ENCODE measurements at regions not wholly inside any gene's neighbourhood (a gene's known extent, or its start where the extent isn't known, plus 50 kb on each side); places are given as distances from the start of the nearest gene placed in this dataset.

DNA sequence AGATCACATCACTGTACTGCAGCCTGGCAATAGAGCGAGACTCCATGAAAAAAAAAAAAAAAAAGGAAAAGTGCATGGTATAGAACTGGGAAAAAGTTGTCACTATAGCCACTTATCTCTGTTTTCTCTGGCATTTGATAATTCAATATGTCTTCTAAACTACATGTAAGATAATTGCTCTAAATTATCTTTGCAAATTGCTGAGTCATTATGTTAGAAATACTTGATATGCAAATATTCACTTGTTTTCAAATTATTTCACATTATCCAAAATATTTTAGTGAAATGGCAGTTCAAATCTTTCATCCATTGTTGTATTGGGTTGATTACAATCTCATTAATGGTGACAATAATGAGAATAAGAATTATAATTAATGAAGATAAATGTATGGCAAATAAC is 1455.1 kb downstream of the KCNT2 start:
- Histone ChIP-seq H3K9me3 (ENCODE audit: control insufficient read depth in 2 of 2, insufficient read depth in 1 of 2, low read length in 1 of 2) (no peaks in the 10 kb centered on the region), H3K27ac (ENCODE audit: low read depth in 1 of 2, low read length in 1 of 2) (no peak overlapping the region), H3K4me3 (ENCODE audit: low read length in 2 of 2) (no peak overlapping the region), H3K27me3 (ENCODE audit: control insufficient read depth in 2 of 2, insufficient read depth in 1 of 2, low read length in 1 of 2) (no peaks in the 10 kb centered on the region), H3K36me3 (ENCODE audit: control insufficient read depth in 2 of 2, insufficient read depth in 2 of 2, low read length in 1 of 2) (no peaks in the 10 kb centered on the region), H3K4me1 (ENCODE audit: control insufficient read depth in 2 of 2, insufficient read depth in 2 of 2, low read length in 2 of 2) (no peaks in the 10 kb centered on the region)
- DNase-seq (ENCODE audit: low read depth in 6 of 9, low spot score in 9 of 9): no peak
- 96% methylated on average over 1 of the region's 1 CpG for WGBS

GRCh38 chr1:195150768-195151167 is 1457.5 kb downstream of the KCNT2 start:
- DNase-seq (ENCODE audit: low read depth in 6 of 9, low spot score in 9 of 9): no peak
- H3K27ac ChIP-seq (ENCODE audit: low read depth in 1 of 2, low read length in 1 of 2): no peak overlapping the region
- no peaks in the 10 kb centered on the region for H3K36me3 ChIP-seq (ENCODE audit: control insufficient read depth in 2 of 2, insufficient read depth in 2 of 2, low read length in 1 of 2)
- H3K27me3 ChIP-seq (ENCODE audit: control insufficient read depth in 2 of 2, insufficient read depth in 1 of 2, low read length in 1 of 2): no peaks in the 10 kb centered on the region
- WGBS: 99% methylated on average over 3 of the region's 3 CpGs
- H3K9me3 ChIP-seq (ENCODE audit: control insufficient read depth in 2 of 2, insufficient read depth in 1 of 2, low read length in 1 of 2): no peaks in the 10 kb centered on the region
- H3K4me3 ChIP-seq (ENCODE audit: low read length in 2 of 2): no peak overlapping the region
- H3K4me1 ChIP-seq (ENCODE audit: control insufficient read depth in 2 of 2, insufficient read depth in 2 of 2, low read length in 2 of 2): no peaks in the 10 kb centered on the region

DNA sequence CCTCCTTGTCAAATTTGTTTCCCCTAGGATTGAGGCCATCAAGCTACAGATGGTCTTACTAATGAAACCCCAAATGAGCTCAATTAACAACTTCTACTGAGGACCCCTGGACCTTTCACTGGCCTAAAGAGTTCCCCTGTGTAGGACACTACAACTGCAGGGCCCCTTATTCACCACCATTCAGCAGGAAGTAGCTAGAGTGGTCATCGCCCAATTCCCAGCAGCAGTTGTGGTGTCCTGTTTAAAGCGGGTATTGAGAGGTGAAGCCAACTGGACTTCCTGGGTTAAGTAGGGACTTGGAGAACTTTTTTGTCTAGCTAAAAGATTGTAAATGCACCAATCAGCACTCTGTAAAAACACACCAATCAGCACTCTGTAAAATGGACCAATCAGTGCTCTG is 1466.9 kb downstream of the KCNT2 start:
- no peaks in the 10 kb centered on the region for H3K27me3 ChIP-seq (ENCODE audit: control insufficient read depth in 2 of 2, insufficient read depth in 1 of 2, low read length in 1 of 2)
- no peak overlapping the region for H3K4me3 ChIP-seq (ENCODE audit: low read length in 2 of 2)
- DNase-seq (ENCODE audit: low read depth in 6 of 9, low spot score in 9 of 9): no peak
- no peak overlapping the region for H3K27ac ChIP-seq (ENCODE audit: low read depth in 1 of 2, low read length in 1 of 2)
- H3K9me3 ChIP-seq (ENCODE audit: control insufficient read depth in 2 of 2, insufficient read depth in 1 of 2, low read length in 1 of 2): peaks cover 0 to 12% of the 10 kb centered on the region in 2 donors
- no peaks in the 10 kb centered on the region for H3K4me1 ChIP-seq (ENCODE audit: control insufficient read depth in 2 of 2, insufficient read depth in 2 of 2, low read length in 2 of 2)
- H3K36me3 ChIP-seq (ENCODE audit: control insufficient read depth in 2 of 2, insufficient read depth in 2 of 2, low read length in 1 of 2): no peaks in the 10 kb centered on the region
- WGBS: 97% methylated on average over 2 of the region's 2 CpGs

- Histone ChIP-seq H3K27me3 (ENCODE audit: control insufficient read depth in 2 of 2, insufficient read depth in 1 of 2, low read length in 1 of 2) (no peaks in the 10 kb centered on the region), H3K27ac (ENCODE audit: low read depth in 1 of 2, low read length in 1 of 2) (no peak overlapping the region), H3K9me3 (ENCODE audit: control insufficient read depth in 2 of 2, insufficient read depth in 1 of 2, low read length in 1 of 2) (peaks cover 0 to 7% of the 10 kb centered on the region in 2 donors), H3K36me3 (ENCODE audit: control insufficient read depth in 2 of 2, insufficient read depth in 2 of 2, low read length in 1 of 2) (no peaks in the 10 kb centered on the region), H3K4me3 (ENCODE audit: low read length in 2 of 2) (no peak overlapping the region), H3K4me1 (ENCODE audit: control insufficient read depth in 2 of 2, insufficient read depth in 2 of 2, low read length in 2 of 2) (no peaks in the 10 kb centered on the region)
- DNase-seq (ENCODE audit: low read depth in 6 of 9, low spot score in 9 of 9): no peak
Observed at GRCh38 chr1:195130598-195130997, 1477.6 kb downstream of the KCNT2 start.

DNA sequence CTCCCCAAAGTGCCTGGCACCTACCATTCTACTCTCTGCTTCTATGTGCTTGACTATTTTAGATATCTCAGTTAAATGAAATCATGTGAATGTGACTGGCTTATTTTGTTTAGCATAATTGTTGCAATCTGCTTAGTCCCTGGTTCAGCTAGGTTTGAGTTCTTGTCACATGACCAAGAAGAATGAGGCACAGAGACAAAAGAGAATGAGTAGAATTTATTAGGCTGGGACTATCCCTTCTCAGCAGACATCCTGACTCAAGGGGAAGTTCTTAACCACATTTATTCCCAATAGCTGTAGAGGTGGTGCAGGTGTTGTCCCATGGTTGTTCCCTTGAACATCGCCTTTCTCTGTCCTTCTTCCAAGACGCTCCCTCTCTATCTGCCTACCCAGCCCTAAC is 1485.7 kb downstream of the KCNT2 start:
- Histone ChIP-seq H3K9me3 (ENCODE audit: control insufficient read depth in 2 of 2, insufficient read depth in 1 of 2, low read length in 1 of 2) (no peaks in the 10 kb centered on the region), H3K4me3 (ENCODE audit: low read length in 2 of 2) (no peak overlapping the region), H3K27ac (ENCODE audit: low read depth in 1 of 2, low read length in 1 of 2) (no peak overlapping the region), H3K36me3 (ENCODE audit: control insufficient read depth in 2 of 2, insufficient read depth in 2 of 2, low read length in 1 of 2) (no peaks in the 10 kb centered on the region), H3K27me3 (ENCODE audit: control insufficient read depth in 2 of 2, insufficient read depth in 1 of 2, low read length in 1 of 2) (no peaks in the 10 kb centered on the region), H3K4me1 (ENCODE audit: control insufficient read depth in 2 of 2, insufficient read depth in 2 of 2, low read length in 2 of 2) (no peaks in the 10 kb centered on the region)
- 96% methylated on average over 2 of the region's 2 CpGs for WGBS
- DNase-seq (ENCODE audit: low read depth in 6 of 9, low spot score in 9 of 9): no peak

- no peaks in the 10 kb centered on the region for H3K36me3 ChIP-seq (ENCODE audit: control insufficient read depth in 2 of 2, insufficient read depth in 2 of 2, low read length in 1 of 2)
- H3K9me3 ChIP-seq (ENCODE audit: control insufficient read depth in 2 of 2, insufficient read depth in 1 of 2, low read length in 1 of 2): no peaks in the 10 kb centered on the region
- H3K4me1 ChIP-seq (ENCODE audit: control insufficient read depth in 2 of 2, insufficient read depth in 2 of 2, low read length in 2 of 2): no peaks in the 10 kb centered on the region
- H3K4me3 ChIP-seq (ENCODE audit: low read length in 2 of 2): no peak overlapping the region
- no peaks in the 10 kb centered on the region for H3K27me3 ChIP-seq (ENCODE audit: control insufficient read depth in 2 of 2, insufficient read depth in 1 of 2, low read length in 1 of 2)
- no peak for DNase-seq (ENCODE audit: low read depth in 6 of 9, low spot score in 9 of 9)
- no peak overlapping the region for H3K27ac ChIP-seq (ENCODE audit: low read depth in 1 of 2, low read length in 1 of 2)
Observed at GRCh38 chr1:195113471-195113870, 1494.8 kb downstream of the KCNT2 start.

- DNase-seq (ENCODE audit: low read depth in 6 of 9, low spot score in 9 of 9): no peak
- H3K4me3 ChIP-seq (ENCODE audit: low read length in 2 of 2): no peak overlapping the region
- no peaks in the 10 kb centered on the region for H3K4me1 ChIP-seq (ENCODE audit: control insufficient read depth in 2 of 2, insufficient read depth in 2 of 2, low read length in 2 of 2)
- no peaks in the 10 kb centered on the region for H3K9me3 ChIP-seq (ENCODE audit: control insufficient read depth in 2 of 2, insufficient read depth in 1 of 2, low read length in 1 of 2)
- WGBS: 61% methylated on average over 2 of the region's 2 CpGs
- H3K27me3 ChIP-seq (ENCODE audit: control insufficient read depth in 2 of 2, insufficient read depth in 1 of 2, low read length in 1 of 2): no peaks in the 10 kb centered on the region
- no peaks in the 10 kb centered on the region for H3K36me3 ChIP-seq (ENCODE audit: control insufficient read depth in 2 of 2, insufficient read depth in 2 of 2, low read length in 1 of 2)
- no peak overlapping the region for H3K27ac ChIP-seq (ENCODE audit: low read depth in 1 of 2, low read length in 1 of 2)
Observed at GRCh38 chr1:195105773-195106172, 1502.5 kb downstream of the KCNT2 start.

GRCh38 chr1:195105281-195105680 is 1503.0 kb downstream of the KCNT2 start:
- no peaks in the 10 kb centered on the region for H3K4me1 ChIP-seq (ENCODE audit: control insufficient read depth in 2 of 2, insufficient read depth in 2 of 2, low read length in 2 of 2)
- no peak for DNase-seq (ENCODE audit: low read depth in 6 of 9, low spot score in 9 of 9)

DNA sequence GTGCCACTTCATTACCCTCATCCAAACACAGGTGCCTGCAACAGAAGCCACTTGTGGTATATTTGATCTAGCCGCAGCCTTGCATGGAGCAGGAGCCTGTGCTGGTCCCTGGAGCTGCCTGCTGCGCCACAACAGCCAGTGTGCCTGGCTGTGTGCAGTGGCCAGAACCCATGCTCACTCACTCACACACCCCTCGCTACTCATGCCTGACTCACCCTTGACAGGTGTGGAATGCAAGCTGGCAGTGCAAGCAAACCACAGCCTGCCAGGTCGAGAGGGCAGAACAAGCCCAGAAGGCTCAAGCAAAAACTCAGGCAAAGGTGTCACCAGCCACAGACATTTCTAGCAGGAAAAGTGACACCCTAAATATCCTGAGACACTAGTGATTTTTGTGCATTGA is 1510.9 kb downstream of the KCNT2 start:
- DNase-seq (ENCODE audit: low read depth in 6 of 9, low spot score in 9 of 9): no peak
- H3K36me3 ChIP-seq (ENCODE audit: control insufficient read depth in 2 of 2, insufficient read depth in 2 of 2, low read length in 1 of 2): no peaks in the 10 kb centered on the region
- no peaks in the 10 kb centered on the region for H3K4me1 ChIP-seq (ENCODE audit: control insufficient read depth in 2 of 2, insufficient read depth in 2 of 2, low read length in 2 of 2)
- no peak overlapping the region for H3K27ac ChIP-seq (ENCODE audit: low read depth in 1 of 2, low read length in 1 of 2)
- H3K27me3 ChIP-seq (ENCODE audit: control insufficient read depth in 2 of 2, insufficient read depth in 1 of 2, low read length in 1 of 2): no peaks in the 10 kb centered on the region
- whole genome bisulfite sequencing: 82% methylated on average over 4 of the region's 4 CpGs
- no peaks in the 10 kb centered on the region for H3K9me3 ChIP-seq (ENCODE audit: control insufficient read depth in 2 of 2, insufficient read depth in 1 of 2, low read length in 1 of 2)
- H3K4me3 ChIP-seq (ENCODE audit: low read length in 2 of 2): no peak overlapping the region

More at GRCh38 chr1:195105281-195105680, 1503.0 kb downstream of the KCNT2 start:
- H3K9me3 ChIP-seq (ENCODE audit: control insufficient read depth in 2 of 2, insufficient read depth in 1 of 2, low read length in 1 of 2): no peaks in the 10 kb centered on the region
- H3K27me3 ChIP-seq (ENCODE audit: control insufficient read depth in 2 of 2, insufficient read depth in 1 of 2, low read length in 1 of 2): no peaks in the 10 kb centered on the region
- H3K36me3 ChIP-seq (ENCODE audit: control insufficient read depth in 2 of 2, insufficient read depth in 2 of 2, low read length in 1 of 2): no peaks in the 10 kb centered on the region
- no peak overlapping the region for H3K27ac ChIP-seq (ENCODE audit: low read depth in 1 of 2, low read length in 1 of 2)
- H3K4me3 ChIP-seq (ENCODE audit: low read length in 2 of 2): no peak overlapping the region
- 52% methylated on average over 2 of the region's 2 CpGs for WGBS

GRCh38 chr1:195096051-195096521 is 1512.2 kb downstream of the KCNT2 start:
- Histone ChIP-seq H3K27me3 (ENCODE audit: control insufficient read depth in 2 of 2, insufficient read depth in 1 of 2, low read length in 1 of 2) (no peaks in the 10 kb centered on the region), H3K36me3 (ENCODE audit: control insufficient read depth in 2 of 2, insufficient read depth in 2 of 2, low read length in 1 of 2) (no peaks in the 10 kb centered on the region), H3K4me3 (ENCODE audit: low read length in 2 of 2) (no peak overlapping the region), H3K4me1 (ENCODE audit: control insufficient read depth in 2 of 2, insufficient read depth in 2 of 2, low read length in 2 of 2) (no peaks in the 10 kb centered on the region), H3K9me3 (ENCODE audit: control insufficient read depth in 2 of 2, insufficient read depth in 1 of 2, low read length in 1 of 2) (no peaks in the 10 kb centered on the region), H3K27ac (ENCODE audit: low read depth in 1 of 2, low read length in 1 of 2) (no peak overlapping the region)
- no peak for DNase-seq (ENCODE audit: low read depth in 6 of 9, low spot score in 9 of 9)
- 90% methylated on average over 9 of the region's 9 CpGs for WGBS
